Adrenal gland (tissue), 9 donors: ENCODE measurements at regions not wholly inside any gene's neighbourhood (a gene's known extent, or its start where the extent isn't known, plus 50 kb on each side); places are given as distances from the start of the nearest gene placed in this dataset.

ENCODE experiments used
- DNase-seq, 7 donors: peaks; one replicate each; pipeline ENCODE4 v3.0.0-alpha.2; 2019 to 2020
- H3K27ac ChIP-seq, 5 donors: fragments of 200-600 bp; sonication (generic) in 4 of 5; 1 replicate in 3 of 5; 2 replicates in 2 of 5; pipeline versions ENCODE4 v1.5.1 to v1.8.0; 2016 to 2020; ENCODE audit warnings: mild to moderate bottlenecking in 1 of 5
- H3K27me3 ChIP-seq: fragments of 200-600 bp; 2 replicates; pipeline ENCODE4 v1.8.0; 2021
- H3K36me3 ChIP-seq, 2 donors: fragments of 200-600 bp; replicated peaks in 1 of 2; 1 replicate in 1 of 2; 2 replicates in 1 of 2; pipeline versions ENCODE4 v1.5.1 to v1.8.0; 2018 to 2022
- H3K4me1 ChIP-seq, 2 donors: fragments of 200-600 bp; replicated peaks in 1 of 2; 1 replicate in 1 of 2; 2 replicates in 1 of 2; pipeline versions ENCODE4 v1.5.1 to v1.8.0; 2018 to 2021
- H3K4me3 ChIP-seq, 4 donors: fragments of 200-600 bp; sonication (generic) in 3 of 4; one replicate each; pipeline ENCODE4 v1.5.1; 2016 to 2018
- H3K9me3 ChIP-seq, 3 donors: fragments of 200-600 bp; sonication (generic) in 1 of 3; replicated peaks in 1 of 3; 1 replicate in 2 of 3; 2 replicates in 1 of 3; pipeline versions ENCODE4 v1.5.1 to v1.8.0; 2016 to 2021
- CTCF ChIP-seq, 6 experiments: fragments of 450-650 bp in 4 of 6; fragments of 200-600 bp in 2 of 6; sonication (generic) in 1 of 6; IDR thresholded peaks; 1 replicate in 5 of 6; 2 replicates in 1 of 6; pipeline versions ENCODE4 v1.5.1 to v1.8.0; 2016 to 2021; ENCODE audit warnings: antibody characterized with exemption in 6 of 6, mild to moderate bottlenecking in 2 of 6, moderate library complexity in 1 of 6
- POLR2A ChIP-seq, 2 donors: fragments of 450-650 bp; IDR thresholded peaks; one replicate each; pipeline ENCODE4 v1.6.1; 2017; ENCODE audit warnings: antibody characterized with exemption in 2 of 2, mild to moderate bottlenecking in 2 of 2, moderate library complexity in 1 of 2
- WGBS, 4 donors: extraction: QIAGEN DNeasy Blood & Tissue Kit in 2 of 4; methylation state at CpG; one replicate each; pipeline versions ENCODE4 v1.1.5 to v1.1.7; 2013 to 2017; 5-methylcytosine and 5-hydroxymethylcytosine counted together
- intact Hi-C, 2 donors: fragments of 100-400 bp; cut with DNase I; formaldehyde crosslinking; loops; one replicate each; pipeline versions ENCODE4 v1.14.1 to v1.15.0; 2022 to 2023
- donor health status: healthy with polysubstance abuse.
- donor health status: Bipolar disorder and iron deficiency.
- donor health status: DM: yes; HTN: yes; CAD: no.
- donor health status: DM: no; HTN: no; CAD: no.
- donor health status: DM: no; HTN: no; CAD: no.

DNA sequence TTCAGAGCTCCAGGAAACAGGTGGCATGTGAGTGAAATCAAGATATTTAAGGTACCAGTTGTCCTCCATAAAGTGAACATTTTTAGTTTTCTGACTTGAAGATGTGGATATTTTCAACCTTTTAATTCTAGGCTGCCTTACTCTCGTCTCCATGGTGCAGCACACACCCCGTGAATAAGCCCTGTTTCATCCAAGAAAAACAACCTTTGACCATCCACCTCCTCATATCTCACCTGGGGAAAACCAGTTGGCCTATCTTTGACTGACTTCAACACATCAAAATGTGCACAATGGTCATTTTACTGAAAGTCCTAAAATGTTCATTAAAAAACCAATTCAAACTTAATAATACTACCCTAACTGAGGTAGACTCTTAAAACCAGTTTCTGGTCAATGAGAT, 73.8 kb upstream of the CD2AP start:
- Histone ChIP-seq H3K27ac (no peak overlapping the region), H3K9me3 (no peaks in the 10 kb centered on the region), H3K4me1 (no peaks in the 10 kb centered on the region), H3K4me3 (no peak overlapping the region), H3K36me3 (no peaks in the 10 kb centered on the region), H3K27me3 (no peaks in the 10 kb centered on the region)
- 75 to 95% (median 84%) methylated on average over 2 of the region's 2 CpGs for WGBS, 4 donors
- TF ChIP-seq CTCF (IDR thresholded peaks at IDR 0.05): no peak
- no peak for TF ChIP-seq POLR2A (IDR thresholded peaks at IDR 0.05)
- intact Hi-C loops: no loop called here
- DNase-seq: no peak

- DNase-seq: no peak
- WGBS, 4 donors: 62 to 82% (median 74%) methylated on average over 4 of the region's 4 CpGs
- no peak overlapping the region for H3K27ac ChIP-seq
- no peak for TF ChIP-seq POLR2A (IDR thresholded peaks at IDR 0.05)
- TF ChIP-seq CTCF (IDR thresholded peaks at IDR 0.05): no peak
- no peaks in the 10 kb centered on the region for H3K27me3 ChIP-seq
- no peaks in the 10 kb centered on the region for H3K36me3 ChIP-seq
- no peaks in the 10 kb centered on the region for H3K4me1 ChIP-seq
- H3K9me3 ChIP-seq: no peaks in the 10 kb centered on the region
- intact Hi-C loops: no loop called here
- H3K4me3 ChIP-seq: no peak overlapping the region
Observed at GRCh38 chr6:47404435-47404834, 73.2 kb upstream of the CD2AP start.

DNA sequence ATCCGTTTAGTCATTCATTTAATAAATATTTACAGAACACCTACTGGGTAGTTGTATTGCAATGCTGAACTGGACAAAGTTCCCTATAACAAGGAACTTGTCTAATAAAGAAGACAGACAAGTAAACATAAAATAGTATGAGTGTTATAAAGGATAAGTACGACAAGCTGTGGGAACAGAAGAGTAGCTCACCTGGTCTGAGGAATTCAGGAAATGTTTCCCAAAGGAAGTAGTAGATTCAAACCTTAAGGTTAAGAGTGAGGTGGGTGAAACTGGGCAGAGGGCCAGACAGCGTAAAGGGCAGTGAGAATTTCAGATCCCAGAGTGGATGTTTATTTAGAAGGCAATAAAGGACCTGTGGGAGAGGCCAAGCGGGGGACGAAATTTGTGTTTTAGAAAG, 72.3 kb upstream of the CD2AP start:
- TF ChIP-seq CTCF (IDR thresholded peaks at IDR 0.05) (no peak), POLR2A (IDR thresholded peaks at IDR 0.05) (no peak)
- 66 to 69% (median 68%) methylated on average over 5 of the region's 5 CpGs for WGBS, 4 donors
- Histone ChIP-seq H3K27ac (no peak overlapping the region), H3K9me3 (no peaks in the 10 kb centered on the region), H3K4me1 (no peaks in the 10 kb centered on the region), H3K27me3 (no peaks in the 10 kb centered on the region), H3K4me3 (no peak overlapping the region), H3K36me3 (no peaks in the 10 kb centered on the region)
- intact Hi-C loops: no loop called here
- DNase-seq: no peak

GRCh38 chr6:47407300-47408281, 70.0 kb upstream of the CD2AP start:
- Histone ChIP-seq H3K27me3 (no peaks in the 10 kb centered on the region), H3K9me3 (no peaks in the 10 kb centered on the region), H3K4me3 (no peak overlapping the region), H3K4me1 (no peaks in the 10 kb centered on the region), H3K27ac (no peak overlapping the region), H3K36me3 (no peaks in the 10 kb centered on the region)
- DNase-seq: no peak
- intact Hi-C loops: no loop called here
- TF ChIP-seq CTCF (IDR thresholded peaks at IDR 0.05) (no peak), POLR2A (IDR thresholded peaks at IDR 0.05) (no peak)
- 92 to 98% (median 95%) methylated on average over 1 of the region's 1 CpG for WGBS, 4 donors
